Right lobe of liver (tissue), 4 donors: ENCODE measurements at regions not wholly inside any gene's neighbourhood (a gene's known extent, or its start where the extent isn't known, plus 50 kb on each side); places are given as distances from the start of the nearest gene placed in this dataset.
"Not testable (repeated sequence)": the region's sequence is repeated elsewhere in the genome, so short reads cannot be mapped to it uniquely, and the experiment has no call there.

Source experiments
- POLR2A ChIP-seq: fragments of 450-650 bp; IDR thresholded peaks from one replicate; pipeline ENCODE4 v1.6.1; 2017; ENCODE audit warnings: antibody characterized with exemption, mild to moderate bottlenecking
- TF ChIP-seq, protein P1 (sequence below), 4 donors: fragments of 200-600 bp in 3 of 4; fragments of 450-650 bp in 1 of 4; IDR thresholded peaks; one replicate each; pipeline versions ENCODE4 v1.5.1 to v1.8.0; 2016 to 2022; ENCODE audit warnings: antibody characterized with exemption in 4 of 4, mild to moderate bottlenecking in 2 of 4
- donor health status: DM: no; HTN: no; CAD: no.
- donor health status: DM: no; HTN: no; CAD: no.
- donor health status: DM: no; HTN: yes; CAD: no.

DNA sequence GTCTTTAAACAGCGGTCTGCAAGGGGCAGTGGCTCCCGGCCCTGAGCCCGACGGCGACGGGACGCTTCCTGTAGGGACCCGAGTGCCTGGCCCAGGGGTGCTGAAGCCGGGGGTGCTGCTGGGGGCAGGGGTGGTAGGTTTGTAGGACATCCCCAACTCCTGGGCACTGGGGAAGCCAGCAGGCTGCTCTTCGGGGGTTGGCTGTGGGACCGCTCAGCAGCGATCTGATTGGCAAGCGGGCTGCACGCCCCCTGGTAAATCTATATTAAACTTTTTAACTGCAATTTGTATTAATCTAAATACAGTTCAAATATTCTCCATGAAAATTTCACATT lies 1510.0 kb downstream of the FOXD4L5 start:
- not testable (repeated sequence) for TF ChIP-seq POLR2A
- TF ChIP-seq, protein P1, sequence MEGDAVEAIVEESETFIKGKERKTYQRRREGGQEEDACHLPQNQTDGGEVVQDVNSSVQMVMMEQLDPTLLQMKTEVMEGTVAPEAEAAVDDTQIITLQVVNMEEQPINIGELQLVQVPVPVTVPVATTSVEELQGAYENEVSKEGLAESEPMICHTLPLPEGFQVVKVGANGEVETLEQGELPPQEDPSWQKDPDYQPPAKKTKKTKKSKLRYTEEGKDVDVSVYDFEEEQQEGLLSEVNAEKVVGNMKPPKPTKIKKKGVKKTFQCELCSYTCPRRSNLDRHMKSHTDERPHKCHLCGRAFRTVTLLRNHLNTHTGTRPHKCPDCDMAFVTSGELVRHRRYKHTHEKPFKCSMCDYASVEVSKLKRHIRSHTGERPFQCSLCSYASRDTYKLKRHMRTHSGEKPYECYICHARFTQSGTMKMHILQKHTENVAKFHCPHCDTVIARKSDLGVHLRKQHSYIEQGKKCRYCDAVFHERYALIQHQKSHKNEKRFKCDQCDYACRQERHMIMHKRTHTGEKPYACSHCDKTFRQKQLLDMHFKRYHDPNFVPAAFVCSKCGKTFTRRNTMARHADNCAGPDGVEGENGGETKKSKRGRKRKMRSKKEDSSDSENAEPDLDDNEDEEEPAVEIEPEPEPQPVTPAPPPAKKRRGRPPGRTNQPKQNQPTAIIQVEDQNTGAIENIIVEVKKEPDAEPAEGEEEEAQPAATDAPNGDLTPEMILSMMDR (IDR thresholded peaks at IDR 0.05) = not testable (repeated sequence)
